ENCODE measurements at regions not wholly inside any gene's neighbourhood (a gene's known extent, or its start where the extent isn't known, plus 50 kb on each side); places are given as distances from the start of the nearest gene placed in this dataset.

DNA sequence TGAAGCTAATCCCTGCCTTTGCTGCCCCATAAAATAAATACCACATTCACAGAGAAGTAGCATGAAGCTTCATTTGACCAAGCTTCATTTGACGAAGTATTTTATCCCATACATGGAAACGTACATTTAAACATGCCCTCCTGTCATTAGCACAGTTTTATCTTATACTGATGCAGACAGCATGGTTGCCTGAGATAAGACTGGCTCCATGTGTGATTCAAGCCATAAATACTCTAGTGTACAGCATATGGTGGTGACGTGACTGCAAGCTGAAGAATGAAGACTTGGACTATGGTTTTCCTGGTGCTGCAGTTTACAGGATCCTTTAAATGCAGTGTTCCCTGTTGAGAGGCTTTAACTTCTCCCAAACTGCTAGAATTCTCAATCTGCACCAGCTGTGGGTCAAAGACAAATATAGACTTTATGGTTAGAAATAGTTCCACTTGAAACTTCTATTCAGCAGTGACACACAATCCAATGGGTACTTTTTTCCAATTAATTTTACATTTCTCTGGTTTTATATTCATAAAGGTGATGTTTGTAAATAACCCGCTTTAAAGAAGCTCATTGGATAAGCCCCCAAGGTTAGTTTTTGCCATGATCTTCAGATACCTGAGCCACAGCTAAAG, 64.9 kb downstream of the CYB561 start (continued):
- TF ChIP-seq TAF1 (IDR thresholded peaks at IDR 0.05; ENCODE audit: borderline replicate concordance, low read depth, low read length) (no peak), CHD2 (IDR thresholded peaks at IDR 0.05; ENCODE audit: low read length, partially characterized antibody) (peak; percentile 92), NRF1 (IDR thresholded peaks at IDR 0.05; ENCODE audit: low read depth, low read length) (no peak), MEF2A (IDR thresholded peaks at IDR 0.05; ENCODE audit: borderline replicate concordance, low read depth) (no peak), SIN3A (IDR thresholded peaks at IDR 0.05; ENCODE audit: borderline replicate concordance, low read depth, low read length) (peak; percentile 61; the same call in 1 of the 2 replicates), MXI1 (IDR thresholded peaks at IDR 0.05; ENCODE audit: low read depth, low read length) (peak; percentile 97), SMC3 (IDR thresholded peaks at IDR 0.05; ENCODE audit: low read depth, low read length) (no peak), RAD21 (IDR thresholded peaks at IDR 0.05; ENCODE audit: low read length) (peak; percentile 13), TEAD4 (IDR thresholded peaks at IDR 0.05; ENCODE audit: borderline replicate concordance, insufficient read depth) (peak; percentile 49; the same call in 1 of the 2 replicates)
- TF ChIP-seq, protein P1, sequence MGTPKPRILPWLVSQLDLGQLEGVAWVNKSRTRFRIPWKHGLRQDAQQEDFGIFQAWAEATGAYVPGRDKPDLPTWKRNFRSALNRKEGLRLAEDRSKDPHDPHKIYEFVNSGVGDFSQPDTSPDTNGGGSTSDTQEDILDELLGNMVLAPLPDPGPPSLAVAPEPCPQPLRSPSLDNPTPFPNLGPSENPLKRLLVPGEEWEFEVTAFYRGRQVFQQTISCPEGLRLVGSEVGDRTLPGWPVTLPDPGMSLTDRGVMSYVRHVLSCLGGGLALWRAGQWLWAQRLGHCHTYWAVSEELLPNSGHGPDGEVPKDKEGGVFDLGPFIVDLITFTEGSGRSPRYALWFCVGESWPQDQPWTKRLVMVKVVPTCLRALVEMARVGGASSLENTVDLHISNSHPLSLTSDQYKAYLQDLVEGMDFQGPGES (IDR thresholded peaks at IDR 0.05; ENCODE audit: low read depth, low read length), result no peak

GRCh38 chr17:63382136-63382535, 64.0 kb downstream of the CYB561 start:
- Histone ChIP-seq H3K4me2 (0 out of 2 replicates have a peak overlapping the region, but pooled peaks have one; percentile 5), H3K27me3 (ENCODE audit: insufficient read depth) (no peaks in the 10 kb centered on the region), H3K79me2 (ENCODE audit: insufficient read depth) (peaks cover 16% of the 10 kb centered on the region), H3K27ac (ENCODE audit: low read depth in 2 of 2, low read length in 1 of 2) (peak overlapping the region; percentile 71 to 96), H3K9ac (peak overlapping the region; percentile 5; the same call in 1 of the 2 replicates), H3K4me3 (ENCODE audit: low read depth in 2 of 2, low read length in 1 of 2) (no peak overlapping the region), H3K9me2 (no peaks in the 10 kb centered on the region), H3K36me3 (replicated peaks in 1 of 2; ENCODE audit: control insufficient read depth in 1 of 2, insufficient read depth in 2 of 2, low read length in 1 of 2) (peaks cover 36 to 52% of the 10 kb centered on the region in 2 experiments), H3K9me3 (no peaks in the 10 kb centered on the region), H3K4me1 (ENCODE audit: control insufficient read depth in 1 of 2, insufficient read depth in 2 of 2, low read depth in 1 of 2, low read length in 1 of 2) (peaks cover 38 to 51% of the 10 kb centered on the region in 2 experiments), H2AFZ (ENCODE audit: low read depth) (no peak overlapping the region), H3F3A (replicated peaks; ENCODE audit: insufficient read depth) (peaks cover 36% of the 10 kb centered on the region), H4K20me1 (ENCODE audit: insufficient read depth) (no peaks in the 10 kb centered on the region)
- WGBS (ENCODE audit: low lambda C conversion rate), result 92% methylated on average over 2 of the region's 2 CpGs
- no peak for DNase-seq
- POLR2A ChIA-PET, result interaction anchor here (0.7 to 1.8 kb wide), 3 partner anchors 16 to 51 kb away, joined by 3 to 4 read pairs (median 3); no protein-coding TSS in a partner anchor
- no peak for TF ChIP-seq YY1 (IDR thresholded peaks at IDR 0.05; ENCODE audit: low read depth)
- no peak for TF ChIP-seq TAF1 (IDR thresholded peaks at IDR 0.05; ENCODE audit: borderline replicate concordance, low read depth, low read length)
- TF ChIP-seq RXRA (IDR thresholded peaks at IDR 0.05; ENCODE audit: borderline replicate concordance, low read depth), result no peak
- TF ChIP-seq, protein P2, sequence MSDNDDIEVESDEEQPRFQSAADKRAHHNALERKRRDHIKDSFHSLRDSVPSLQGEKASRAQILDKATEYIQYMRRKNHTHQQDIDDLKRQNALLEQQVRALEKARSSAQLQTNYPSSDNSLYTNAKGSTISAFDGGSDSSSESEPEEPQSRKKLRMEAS (IDR thresholded peaks at IDR 0.05; ENCODE audit: low read depth), result no peak
- TF ChIP-seq ELF1 (IDR thresholded peaks at IDR 0.05), result no peak
- TF ChIP-seq, protein P3, sequence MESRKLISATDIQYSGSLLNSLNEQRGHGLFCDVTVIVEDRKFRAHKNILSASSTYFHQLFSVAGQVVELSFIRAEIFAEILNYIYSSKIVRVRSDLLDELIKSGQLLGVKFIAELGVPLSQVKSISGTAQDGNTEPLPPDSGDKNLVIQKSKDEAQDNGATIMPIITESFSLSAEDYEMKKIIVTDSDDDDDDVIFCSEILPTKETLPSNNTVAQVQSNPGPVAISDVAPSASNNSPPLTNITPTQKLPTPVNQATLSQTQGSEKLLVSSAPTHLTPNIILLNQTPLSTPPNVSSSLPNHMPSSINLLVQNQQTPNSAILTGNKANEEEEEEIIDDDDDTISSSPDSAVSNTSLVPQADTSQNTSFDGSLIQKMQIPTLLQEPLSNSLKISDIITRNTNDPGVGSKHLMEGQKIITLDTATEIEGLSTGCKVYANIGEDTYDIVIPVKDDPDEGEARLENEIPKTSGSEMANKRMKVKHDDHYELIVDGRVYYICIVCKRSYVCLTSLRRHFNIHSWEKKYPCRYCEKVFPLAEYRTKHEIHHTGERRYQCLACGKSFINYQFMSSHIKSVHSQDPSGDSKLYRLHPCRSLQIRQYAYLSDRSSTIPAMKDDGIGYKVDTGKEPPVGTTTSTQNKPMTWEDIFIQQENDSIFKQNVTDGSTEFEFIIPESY (IDR thresholded peaks at IDR 0.05; ENCODE audit: borderline replicate concordance, low read depth), result no peak
- TF ChIP-seq EP300 (IDR thresholded peaks at IDR 0.05; ENCODE audit: borderline replicate concordance in 1 of 2, low read depth in 1 of 2, low read length in 1 of 2), result no peak
- no peak for TF ChIP-seq GABPA (IDR thresholded peaks at IDR 0.05; ENCODE audit: low read depth)
- CTCF ChIA-PET, result interaction anchor here (1.0 to 2.1 kb wide), 9 partner anchors 8 to 413 kb away, joined by 3 to 29 read pairs (median 4); no protein-coding TSS in a partner anchor
